Fibroblast of lung (primary cell): ENCODE measurements at regions not wholly inside any gene's neighbourhood (a gene's known extent, or its start where the extent isn't known, plus 50 kb on each side); places are given as distances from the start of the nearest gene placed in this dataset.
A peak's percentile ranks its signal among the peaks of the same experiment; 100 is the strongest.

ENCODE experiments used
- DNase-seq, 2 donors: peaks; one replicate each; pipeline versions ENCODE4 v3.0.0 to v3.0.0-alpha.2; 2010; ENCODE audit warnings: low read depth in 2 of 2
- H2AFZ ChIP-seq: 2 replicates; pipeline ENCODE4 v1.5.1; 2012; ENCODE audit warnings: low read length, control low read depth, inconsistent platforms
- H3K27ac ChIP-seq: 2 replicates; pipeline ENCODE4 v1.5.1; 2011; ENCODE audit warnings: low read length, control low read depth; ENCODE audit not compliant: insufficient read depth
- H3K27me3 ChIP-seq: 2 replicates; pipeline ENCODE4 v1.5.1; 2011; ENCODE audit warnings: mild to moderate bottlenecking, low read length; ENCODE audit not compliant: control insufficient read depth, insufficient read depth
- H3K36me3 ChIP-seq: 2 replicates; pipeline ENCODE4 v1.5.1; 2011; ENCODE audit warnings: low read length; ENCODE audit not compliant: control insufficient read depth, insufficient read depth
- H3K4me1 ChIP-seq: 2 replicates; pipeline ENCODE4 v1.5.1; 2011; ENCODE audit warnings: low read length; ENCODE audit not compliant: control insufficient read depth, insufficient read depth; ENCODE audit errors: extremely low read depth
- H3K4me2 ChIP-seq: 2 replicates; pipeline ENCODE4 v1.5.1; 2011; ENCODE audit warnings: low read length, control low read depth; ENCODE audit not compliant: insufficient read depth; ENCODE audit errors: extremely low read depth
- H3K4me3 ChIP-seq, 4 experiments: fragments of 200-600 bp in 1 of 4; sonication (generic) in 1 of 4; replicated peaks in 1 of 4; 2 replicates each; pipeline ENCODE4 v1.5.1; 2011 to 2016; ENCODE audit warnings: low read length in 4 of 4, low read depth in 3 of 4, mild to moderate bottlenecking in 3 of 4, control low read depth in 2 of 4, inconsistent platforms in 1 of 4, mixed read lengths in 1 of 4; ENCODE audit not compliant: insufficient read depth in 1 of 4; ENCODE audit errors: control extremely low read depth in 1 of 4
- H3K79me2 ChIP-seq: 2 replicates; pipeline ENCODE4 v1.5.1; 2012; ENCODE audit warnings: mild to moderate bottlenecking, low read length, inconsistent platforms; ENCODE audit not compliant: control insufficient read depth, insufficient read depth
- H3K9ac ChIP-seq: 2 replicates; pipeline ENCODE4 v1.5.1; 2011; ENCODE audit warnings: mild to moderate bottlenecking, low read length, control low read depth; ENCODE audit not compliant: insufficient read depth
- H3K9me3 ChIP-seq: 2 replicates; pipeline ENCODE4 v1.5.1; 2012; ENCODE audit warnings: low read depth, low read length; ENCODE audit not compliant: control insufficient read depth, insufficient read depth
- H4K20me1 ChIP-seq: 2 replicates; pipeline ENCODE4 v1.5.1; 2011; ENCODE audit warnings: low read length; ENCODE audit not compliant: control insufficient read depth, insufficient read depth; ENCODE audit errors: extremely low read depth
- CTCF ChIP-seq, 2 donors: IDR thresholded peaks in 1 of 2; conservative IDR thresholded peaks in 1 of 2; 1 replicate in 1 of 2; 2 replicates in 1 of 2; pipeline ENCODE4 v1.5.1; 2011 to 2012; ENCODE audit warnings: low read length in 2 of 2, control low read depth in 1 of 2, inconsistent platforms in 1 of 2, low read depth in 1 of 2, mild to moderate bottlenecking in 1 of 2
- EZH2 ChIP-seq: IDR thresholded peaks from 2 replicates; pipeline ENCODE4 v1.5.1; 2012; ENCODE audit warnings: low read length, control low read depth, mild to moderate bottlenecking; ENCODE audit errors: missing control alignments

- Histone ChIP-seq H3K27ac (no peak overlapping the region), H4K20me1 (no peaks in the 10 kb centered on the region), H3K4me2 (no peak overlapping the region), H3K36me3 (no peaks in the 10 kb centered on the region), H3K4me1 (peaks cover 2% of the 10 kb centered on the region), H3K79me2 (no peaks in the 10 kb centered on the region), H3K9ac (no peak overlapping the region), H3K4me3 (no peak overlapping the region), H3K27me3 (no peaks in the 10 kb centered on the region), H3K9me3 (no peaks in the 10 kb centered on the region), H2AFZ (no peak overlapping the region)
- peak in 1 of 2 donors; percentile 24 for DNase-seq
- no peak for TF ChIP-seq CTCF (conservative IDR thresholded peaks at IDR 0.05 in 1 of 2, IDR thresholded peaks at IDR 0.05 in 1 of 2; ENCODE audit: low read depth in 1 of 2, low read length in 2 of 2)
These were observed 85.7 kb upstream of the RALGPS2 start for GRCh38 chr1:178639326-178639725.

- no peaks in the 10 kb centered on the region for H3K79me2 ChIP-seq
These were observed 82.8 kb upstream of the RALGPS2 start for GRCh38 chr1:178642282-178642681.

GRCh38 chr1:178643349-178643748 is 81.7 kb upstream of the RALGPS2 start:
- Histone ChIP-seq H3K9ac (no peak overlapping the region), H3K27me3 (no peaks in the 10 kb centered on the region), H3K4me3 (no peak overlapping the region), H3K36me3 (no peaks in the 10 kb centered on the region), H3K9me3 (no peaks in the 10 kb centered on the region), H3K4me1 (peaks cover 10% of the 10 kb centered on the region), H3K4me2 (no peak overlapping the region), H2AFZ (no peak overlapping the region), H4K20me1 (no peaks in the 10 kb centered on the region), H3K79me2 (no peaks in the 10 kb centered on the region), H3K27ac (no peak overlapping the region)
- TF ChIP-seq EZH2 = no peak
- TF ChIP-seq CTCF (conservative IDR thresholded peaks at IDR 0.05 in 1 of 2, IDR thresholded peaks at IDR 0.05 in 1 of 2; ENCODE audit: low read depth in 1 of 2, low read length in 2 of 2) = no peak
- no peak for DNase-seq

More at GRCh38 chr1:178642282-178642681, 82.8 kb upstream of the RALGPS2 start:
- no peak overlapping the region for H3K9ac ChIP-seq
- TF ChIP-seq EZH2 = no peak
- TF ChIP-seq CTCF (conservative IDR thresholded peaks at IDR 0.05 in 1 of 2, IDR thresholded peaks at IDR 0.05 in 1 of 2; ENCODE audit: low read depth in 1 of 2, low read length in 2 of 2) = no peak
- H3K4me3 ChIP-seq = no peak overlapping the region
- no peaks in the 10 kb centered on the region for H3K36me3 ChIP-seq
- H3K4me2 ChIP-seq = no peak overlapping the region
- H3K9me3 ChIP-seq = no peaks in the 10 kb centered on the region
- H2AFZ ChIP-seq = no peak overlapping the region
- peaks cover 10% of the 10 kb centered on the region for H3K4me1 ChIP-seq
- no peaks in the 10 kb centered on the region for H4K20me1 ChIP-seq
- no peak overlapping the region for H3K27ac ChIP-seq
- no peaks in the 10 kb centered on the region for H3K27me3 ChIP-seq
- no peak for DNase-seq
